Ascending aorta (tissue), 2 donors: ENCODE measurements at regions not wholly inside any gene's neighbourhood (a gene's known extent, or its start where the extent isn't known, plus 50 kb on each side); places are given as distances from the start of the nearest gene placed in this dataset.

Source experiments
- DNase-seq, 2 donors: peaks; one replicate each; pipeline ENCODE4 v3.0.0-alpha.2; 2019; ENCODE audit warnings: low spot score in 2 of 2
- H3K27ac ChIP-seq, 2 donors: fragments of 200-600 bp; sonication (generic); one replicate each; pipeline ENCODE4 v1.5.1; 2016 to 2017; ENCODE audit warnings: mild to moderate bottlenecking in 1 of 2
- H3K27me3 ChIP-seq: fragments of 200-600 bp; sonication (generic); one replicate; pipeline ENCODE4 v1.5.1; 2017
- H3K36me3 ChIP-seq, 2 donors: fragments of 200-600 bp; sonication (generic); one replicate each; pipeline ENCODE4 v1.5.1; 2016
- H3K4me1 ChIP-seq, 2 donors: fragments of 200-600 bp; sonication (generic); one replicate each; pipeline ENCODE4 v1.5.1; 2016 to 2017; ENCODE audit warnings: mild to moderate bottlenecking in 1 of 2
- H3K4me3 ChIP-seq, 2 donors: fragments of 200-600 bp; sonication (generic); one replicate each; pipeline ENCODE4 v1.5.1; 2016 to 2017; ENCODE audit warnings: mild to moderate bottlenecking in 1 of 2
- H3K9me3 ChIP-seq, 2 donors: fragments of 200-600 bp; sonication (generic); one replicate each; pipeline ENCODE4 v1.5.1; 2016
- CTCF ChIP-seq, 3 experiments: fragments of 200-600 bp in 2 of 3; fragments of 450-650 bp in 1 of 3; sonication (generic) in 2 of 3; IDR thresholded peaks; one replicate each; pipeline ENCODE4 v1.5.1; 2016 to 2019; ENCODE audit warnings: antibody characterized with exemption in 3 of 3, mild to moderate bottlenecking in 1 of 3, moderate library complexity in 1 of 3
- intact Hi-C: fragments of 100-400 bp; cut with DNase I; formaldehyde crosslinking; loops from one replicate; pipeline ENCODE4 v1.15.1; 2023

DNA sequence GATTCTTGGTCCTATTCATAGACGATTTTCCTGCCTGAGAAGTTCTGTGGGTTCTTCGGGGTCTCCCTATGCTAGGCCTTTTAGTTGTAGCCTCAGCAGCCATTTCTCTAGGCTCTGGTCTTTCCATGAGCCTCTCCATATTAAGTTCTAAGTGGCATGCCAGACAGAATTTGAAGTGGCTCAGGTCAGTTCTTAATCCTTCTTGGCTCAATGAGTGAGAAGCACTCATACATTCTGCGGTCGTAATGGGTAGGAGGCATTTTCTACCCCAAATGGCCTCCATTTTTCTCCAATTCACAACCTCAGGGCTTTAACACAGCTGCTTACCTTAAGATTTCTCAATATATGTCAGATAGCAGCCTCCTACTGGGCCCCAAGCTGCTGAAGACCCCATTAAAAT is 405.3 kb upstream of the GALNT5 start:
- Histone ChIP-seq H3K36me3 (no peaks in the 10 kb centered on the region), H3K4me1 (no peaks in the 10 kb centered on the region), H3K9me3 (no peaks in the 10 kb centered on the region), H3K27me3 (no peaks in the 10 kb centered on the region), H3K27ac (no peak overlapping the region), H3K4me3 (no peak overlapping the region)
- intact Hi-C loops: no loop called here
- TF ChIP-seq CTCF (IDR thresholded peaks at IDR 0.05): no peak
- no peak for DNase-seq

- no peaks in the 10 kb centered on the region for H3K36me3 ChIP-seq
- H3K27me3 ChIP-seq: no peaks in the 10 kb centered on the region
- DNase-seq: no peak
- H3K27ac ChIP-seq: no peak overlapping the region
- H3K4me3 ChIP-seq: no peak overlapping the region
- intact Hi-C loops: no loop called here
- H3K9me3 ChIP-seq: no peaks in the 10 kb centered on the region
- TF ChIP-seq CTCF (IDR thresholded peaks at IDR 0.05): no peak
- no peaks in the 10 kb centered on the region for H3K4me1 ChIP-seq
Observed at GRCh38 chr2:156852681-156853080, 404.8 kb upstream of the GALNT5 start.

- Histone ChIP-seq H3K27me3 (no peaks in the 10 kb centered on the region), H3K36me3 (no peaks in the 10 kb centered on the region), H3K9me3 (no peaks in the 10 kb centered on the region), H3K4me1 (no peaks in the 10 kb centered on the region), H3K27ac (no peak overlapping the region), H3K4me3 (no peak overlapping the region)
- DNase-seq: no peak
- intact Hi-C loops: no loop called here
- no peak for TF ChIP-seq CTCF (IDR thresholded peaks at IDR 0.05)
Observed at GRCh38 chr2:156864325-156864724, 393.2 kb upstream of the GALNT5 start.

GRCh38 chr2:156864753-156865152 is 392.8 kb upstream of the GALNT5 start:
- intact Hi-C loops: no loop called here
- no peak for DNase-seq
- no peaks in the 10 kb centered on the region for H3K27me3 ChIP-seq
- no peaks in the 10 kb centered on the region for H3K9me3 ChIP-seq
- no peak for TF ChIP-seq CTCF (IDR thresholded peaks at IDR 0.05)
- H3K4me1 ChIP-seq: no peaks in the 10 kb centered on the region
- H3K36me3 ChIP-seq: no peaks in the 10 kb centered on the region
- no peak overlapping the region for H3K27ac ChIP-seq
- no peak overlapping the region for H3K4me3 ChIP-seq

GRCh38 chr2:156867201-156867600 is 390.3 kb upstream of the GALNT5 start:
- intact Hi-C loops: no loop called here
- H3K9me3 ChIP-seq: no peaks in the 10 kb centered on the region
- H3K27me3 ChIP-seq: no peaks in the 10 kb centered on the region
- no peak overlapping the region for H3K4me3 ChIP-seq
- H3K4me1 ChIP-seq: no peaks in the 10 kb centered on the region
- TF ChIP-seq CTCF (IDR thresholded peaks at IDR 0.05): no peak
- no peak overlapping the region for H3K27ac ChIP-seq
- DNase-seq: no peak
- H3K36me3 ChIP-seq: no peaks in the 10 kb centered on the region

GRCh38 chr2:156874707-156875106 is 382.8 kb upstream of the GALNT5 start:
- intact Hi-C loops: no loop called here
- Histone ChIP-seq H3K36me3 (no peaks in the 10 kb centered on the region), H3K4me3 (no peak overlapping the region), H3K9me3 (no peaks in the 10 kb centered on the region), H3K27me3 (no peaks in the 10 kb centered on the region), H3K4me1 (no peaks in the 10 kb centered on the region), H3K27ac (no peak overlapping the region)
- no peak for TF ChIP-seq CTCF (IDR thresholded peaks at IDR 0.05)
- DNase-seq: no peak
